ENCODE measurements at regions not wholly inside any gene's neighbourhood (a gene's known extent, or its start where the extent isn't known, plus 50 kb on each side); places are given as distances from the start of the nearest gene placed in this dataset.

DNA sequence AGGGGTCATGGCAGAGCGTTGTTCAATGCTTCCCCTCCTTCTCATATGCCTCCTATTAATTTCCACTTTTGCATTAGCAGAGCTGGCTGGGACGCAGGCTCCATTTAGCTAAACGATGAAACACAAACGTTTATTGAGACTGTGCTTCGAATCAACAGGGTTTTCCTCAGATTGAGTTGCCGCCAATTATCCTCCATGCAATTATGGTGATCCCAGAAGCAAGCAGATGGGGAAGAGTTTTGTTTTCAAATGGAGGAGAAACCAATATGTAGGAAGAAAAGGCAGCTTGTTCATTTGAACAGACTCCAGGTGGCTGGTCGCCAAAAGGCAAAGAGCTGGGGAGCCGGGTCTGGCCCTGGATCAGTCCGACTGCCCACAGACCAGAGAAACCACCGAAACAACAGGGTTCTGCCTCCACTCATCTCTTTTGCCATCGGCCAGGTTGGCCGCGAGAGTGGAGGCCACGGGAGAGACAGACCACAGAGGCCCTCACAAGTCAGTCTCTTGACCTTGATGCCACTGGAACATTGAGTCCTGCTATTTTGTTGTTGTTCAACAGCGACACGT, 184.8 kb downstream of the GBA3 start:
- Mint-ChIP-seq H3K4me3 (ENCODE audit: unreplicated experiment) (no peak overlapping the region), H3K36me3 (ENCODE audit: unreplicated experiment) (no peaks in the 10 kb centered on the region), H3K27ac (ENCODE audit: unreplicated experiment) (no peak overlapping the region), H3K4me1 (ENCODE audit: low read depth, unreplicated experiment) (peaks cover 2% of the 10 kb centered on the region), H3K27me3 (ENCODE audit: unreplicated experiment) (no peaks in the 10 kb centered on the region), H3K9me3 (ENCODE audit: unreplicated experiment) (no peaks in the 10 kb centered on the region)
- TF ChIP-seq, protein P1, sequence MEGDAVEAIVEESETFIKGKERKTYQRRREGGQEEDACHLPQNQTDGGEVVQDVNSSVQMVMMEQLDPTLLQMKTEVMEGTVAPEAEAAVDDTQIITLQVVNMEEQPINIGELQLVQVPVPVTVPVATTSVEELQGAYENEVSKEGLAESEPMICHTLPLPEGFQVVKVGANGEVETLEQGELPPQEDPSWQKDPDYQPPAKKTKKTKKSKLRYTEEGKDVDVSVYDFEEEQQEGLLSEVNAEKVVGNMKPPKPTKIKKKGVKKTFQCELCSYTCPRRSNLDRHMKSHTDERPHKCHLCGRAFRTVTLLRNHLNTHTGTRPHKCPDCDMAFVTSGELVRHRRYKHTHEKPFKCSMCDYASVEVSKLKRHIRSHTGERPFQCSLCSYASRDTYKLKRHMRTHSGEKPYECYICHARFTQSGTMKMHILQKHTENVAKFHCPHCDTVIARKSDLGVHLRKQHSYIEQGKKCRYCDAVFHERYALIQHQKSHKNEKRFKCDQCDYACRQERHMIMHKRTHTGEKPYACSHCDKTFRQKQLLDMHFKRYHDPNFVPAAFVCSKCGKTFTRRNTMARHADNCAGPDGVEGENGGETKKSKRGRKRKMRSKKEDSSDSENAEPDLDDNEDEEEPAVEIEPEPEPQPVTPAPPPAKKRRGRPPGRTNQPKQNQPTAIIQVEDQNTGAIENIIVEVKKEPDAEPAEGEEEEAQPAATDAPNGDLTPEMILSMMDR (IDR thresholded peaks at IDR 0.05; ENCODE audit: partially characterized antibody, unreplicated experiment): no peak
- DNase-seq: no peak

DNA sequence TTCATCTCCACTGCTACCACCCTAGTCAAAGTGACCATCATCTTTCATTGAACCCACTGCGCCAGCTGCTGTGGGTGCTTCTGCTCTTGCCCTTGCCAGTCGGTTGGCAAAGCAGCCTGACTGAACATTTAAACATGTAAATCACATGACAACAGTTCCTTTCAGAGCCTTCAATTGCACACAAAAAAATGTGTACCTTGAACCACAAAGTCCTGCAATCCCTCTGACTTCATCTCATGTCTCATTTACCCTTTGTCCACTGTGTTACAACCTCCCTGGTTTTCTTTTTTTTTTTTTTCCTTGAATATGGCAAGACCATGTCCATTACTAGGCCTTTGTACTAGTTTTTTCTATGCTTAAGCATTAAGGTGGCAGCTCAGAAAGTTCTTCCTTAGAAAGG, 183.5 kb downstream of the GBA3 start:
- no peak for DNase-seq
- TF ChIP-seq, protein P1 (IDR thresholded peaks at IDR 0.05; ENCODE audit: partially characterized antibody, unreplicated experiment): no peak
- Mint-ChIP-seq H3K9me3 (ENCODE audit: unreplicated experiment) (no peaks in the 10 kb centered on the region), H3K4me1 (ENCODE audit: low read depth, unreplicated experiment) (no peaks in the 10 kb centered on the region), H3K27me3 (ENCODE audit: unreplicated experiment) (no peaks in the 10 kb centered on the region), H3K36me3 (ENCODE audit: unreplicated experiment) (no peaks in the 10 kb centered on the region), H3K27ac (ENCODE audit: unreplicated experiment) (no peak overlapping the region), H3K4me3 (ENCODE audit: unreplicated experiment) (no peak overlapping the region)

DNA sequence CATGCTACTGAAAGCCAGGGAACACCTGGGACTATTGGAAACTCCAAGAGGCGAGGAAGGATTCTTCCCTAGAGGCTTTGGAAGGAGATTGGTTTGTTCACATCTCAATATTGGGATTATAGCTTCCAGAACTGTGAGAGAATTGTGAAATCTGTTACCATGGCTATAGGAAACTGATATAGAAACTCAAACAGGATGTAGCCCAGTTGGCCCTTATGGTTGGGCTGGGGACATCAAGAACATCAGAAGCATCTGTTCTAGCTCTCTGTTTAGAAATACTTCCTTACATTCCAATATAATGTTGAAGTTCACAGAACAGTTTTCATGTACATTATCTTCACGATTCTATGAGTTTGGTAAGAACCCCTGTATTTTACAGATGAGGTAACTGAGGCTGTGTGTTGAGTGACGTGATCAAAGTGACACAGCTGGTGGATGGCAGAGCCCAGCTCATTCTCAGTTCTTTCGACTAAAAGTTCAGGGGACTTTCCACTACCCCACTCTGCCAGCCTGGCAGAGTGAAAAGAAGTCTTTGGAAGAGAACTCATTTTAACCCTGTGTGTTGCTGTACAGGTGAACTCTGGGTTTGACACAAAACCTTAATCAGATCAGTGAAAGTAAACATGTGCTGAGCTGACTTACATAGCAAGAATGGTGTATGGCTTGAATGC, 183.0 kb downstream of the GBA3 start:
- no peak overlapping the region for H3K27ac Mint-ChIP-seq (ENCODE audit: unreplicated experiment)
- TF ChIP-seq, protein P1 (IDR thresholded peaks at IDR 0.05; ENCODE audit: partially characterized antibody, unreplicated experiment): no peak

DNA sequence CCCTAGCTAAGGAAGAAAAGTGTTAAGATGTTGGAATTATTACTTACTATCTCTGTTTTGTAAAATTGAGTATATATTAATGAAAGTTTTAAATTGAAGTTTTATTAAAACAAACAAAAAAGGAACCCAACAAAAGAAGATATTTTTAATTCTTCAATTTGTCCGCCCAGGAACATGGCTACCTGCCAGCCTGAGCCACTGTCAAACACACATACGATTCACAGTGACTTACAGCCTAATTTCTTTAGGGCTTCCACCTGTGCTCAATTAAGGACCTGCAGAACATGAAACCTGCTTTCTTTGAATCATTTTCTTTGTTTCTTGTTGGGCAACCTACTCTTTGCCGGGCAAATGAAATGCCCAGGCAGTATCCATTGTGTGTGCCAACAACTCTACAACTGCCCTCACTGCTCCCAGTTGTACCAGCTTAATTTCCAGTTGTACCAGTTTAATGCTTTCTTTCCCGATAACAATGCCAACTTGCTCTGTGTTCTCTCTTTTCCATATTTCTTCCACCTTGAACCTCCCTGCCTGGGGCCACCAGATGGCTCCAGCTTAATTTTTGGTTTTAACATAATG, 181.7 kb downstream of the GBA3 start:
- no peaks in the 10 kb centered on the region for H3K9me3 Mint-ChIP-seq (ENCODE audit: unreplicated experiment)

More for the DNA sequence above, 183.0 kb downstream of the GBA3 start:
- Mint-ChIP-seq H3K36me3 (ENCODE audit: unreplicated experiment) (no peaks in the 10 kb centered on the region), H3K4me1 (ENCODE audit: low read depth, unreplicated experiment) (no peaks in the 10 kb centered on the region), H3K9me3 (ENCODE audit: unreplicated experiment) (no peaks in the 10 kb centered on the region), H3K4me3 (ENCODE audit: unreplicated experiment) (no peak overlapping the region), H3K27me3 (ENCODE audit: unreplicated experiment) (no peaks in the 10 kb centered on the region)
- no peak for DNase-seq

More for the DNA sequence above, 181.7 kb downstream of the GBA3 start:
- no peak for DNase-seq
- TF ChIP-seq, protein P1 (IDR thresholded peaks at IDR 0.05; ENCODE audit: partially characterized antibody, unreplicated experiment): no peak
- no peak overlapping the region for H3K27ac Mint-ChIP-seq (ENCODE audit: unreplicated experiment)
- no peaks in the 10 kb centered on the region for H3K27me3 Mint-ChIP-seq (ENCODE audit: unreplicated experiment)
- no peak overlapping the region for H3K4me3 Mint-ChIP-seq (ENCODE audit: unreplicated experiment)
- H3K4me1 Mint-ChIP-seq (ENCODE audit: low read depth, unreplicated experiment): no peaks in the 10 kb centered on the region
- no peaks in the 10 kb centered on the region for H3K36me3 Mint-ChIP-seq (ENCODE audit: unreplicated experiment)
